ENCODE measurements at regions not wholly inside any gene's neighbourhood (a gene's known extent, or its start where the extent isn't known, plus 50 kb on each side); places are given as distances from the start of the nearest gene placed in this dataset.
"Not testable (repeated sequence)": the region's sequence is repeated elsewhere in the genome, so short reads cannot be mapped to it uniquely, and the experiment has no call there.

DNA sequence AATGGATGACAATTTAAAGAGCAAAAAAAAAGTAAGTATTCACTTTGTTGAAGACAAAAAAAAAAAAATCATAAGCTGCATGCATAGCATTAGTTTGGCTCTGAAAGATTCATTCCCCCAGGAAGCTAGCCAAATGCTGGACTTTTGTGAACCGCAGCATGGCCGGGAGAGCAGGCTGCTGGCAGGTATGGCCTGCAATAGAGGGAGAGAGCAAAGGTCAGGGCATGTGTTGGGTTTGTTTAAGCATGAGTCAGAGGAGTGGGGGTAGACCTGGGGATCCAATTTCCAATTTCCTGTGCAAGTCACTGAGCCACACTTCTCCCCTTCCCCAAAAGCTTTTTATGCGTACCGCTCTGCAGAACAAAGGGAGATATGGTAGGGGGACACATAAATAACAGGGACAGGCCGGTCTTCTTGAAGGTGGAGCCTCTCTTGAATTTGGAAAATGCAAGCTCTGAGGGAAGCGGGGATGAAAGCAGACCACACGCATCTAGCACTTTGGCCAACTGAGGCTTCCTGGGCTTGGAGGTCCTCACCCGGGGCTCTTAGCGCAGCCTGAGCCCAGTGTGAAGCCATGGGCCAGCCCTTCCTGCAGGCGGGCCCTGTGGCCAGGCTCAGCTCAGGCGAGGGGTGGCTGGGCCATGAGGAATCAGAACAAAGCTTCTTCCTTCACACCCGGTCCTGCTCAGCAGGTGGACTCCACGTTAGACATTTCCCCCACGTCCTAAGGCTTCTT is 171.1 kb downstream of the TOMM20 start:
- DNase-seq = peak; percentile 60

DNA sequence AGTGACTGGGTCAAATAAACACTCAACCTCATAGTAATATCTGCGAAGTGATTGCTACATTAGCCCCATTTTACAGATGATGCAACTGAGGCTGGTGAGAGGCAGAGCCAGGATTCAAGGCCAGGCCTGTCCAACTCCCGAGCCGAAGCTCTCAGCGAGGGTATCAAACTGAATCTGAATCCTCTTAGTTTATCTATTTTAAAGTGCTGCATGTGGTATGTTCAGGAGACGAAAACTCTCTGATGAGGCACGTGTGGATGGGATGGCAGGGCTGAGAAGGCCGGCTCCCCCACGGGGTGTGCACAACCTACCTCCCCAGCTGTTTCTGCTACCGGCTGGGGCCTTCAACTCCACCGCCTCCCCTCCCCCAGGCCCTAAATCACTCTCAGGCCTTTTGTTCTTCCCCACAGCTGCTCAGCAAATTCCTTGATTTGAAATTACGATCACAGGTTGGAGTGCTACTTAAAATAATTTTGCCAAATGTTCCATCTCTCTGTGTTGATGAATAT is 171.8 kb downstream of the TOMM20 start:
- DNase-seq = no peak

DNA sequence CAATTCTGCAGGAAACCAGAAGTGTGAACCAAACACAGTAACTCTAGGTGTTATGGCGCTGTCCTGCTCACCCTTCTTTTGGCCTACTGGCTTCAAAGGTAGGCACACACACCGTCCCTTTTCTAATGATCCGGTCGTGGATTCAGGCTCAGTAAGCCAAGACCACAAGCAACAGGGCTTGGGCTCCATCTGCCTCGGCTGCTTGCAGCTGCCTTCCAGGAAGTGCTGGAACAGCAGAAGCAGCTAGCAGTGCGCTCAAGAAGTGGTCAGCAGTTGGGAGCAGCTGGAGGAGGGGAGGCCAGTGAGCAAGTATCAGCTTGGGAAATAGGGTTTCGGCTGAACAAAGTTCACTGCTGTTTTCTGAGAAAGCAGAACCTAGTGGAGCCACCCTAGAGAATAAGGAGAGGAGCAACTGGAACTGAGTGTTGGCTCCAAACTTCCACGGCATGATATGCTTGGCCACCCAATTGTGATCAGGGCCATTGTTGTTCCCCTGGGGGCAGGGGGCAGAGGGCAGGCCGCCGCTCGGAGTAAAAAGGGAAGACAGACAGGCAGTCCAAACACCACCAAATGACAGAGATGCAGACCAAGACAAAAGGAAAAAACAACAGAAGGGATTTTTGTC is 173.4 kb downstream of the TOMM20 start:
- DNase-seq = no peak

DNA sequence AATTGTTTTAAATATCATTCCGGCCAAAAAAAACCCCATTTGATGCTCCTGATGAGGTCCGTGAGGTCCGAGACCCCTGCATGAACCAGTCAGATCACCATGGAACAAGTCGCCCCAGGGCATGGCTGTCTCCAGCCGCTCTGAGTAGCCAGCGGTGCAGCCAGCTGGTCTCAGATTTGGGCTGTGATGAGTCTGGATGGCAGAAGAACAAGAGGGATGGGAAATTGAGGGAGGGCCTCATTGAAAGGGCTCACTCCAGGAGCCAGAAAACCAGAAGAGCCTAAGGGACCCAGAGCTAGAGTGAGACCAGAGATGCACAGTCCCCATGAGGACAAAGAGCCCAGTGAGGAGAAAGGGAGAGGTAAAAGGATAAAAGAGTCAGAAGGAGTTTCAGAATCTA is 174.0 kb downstream of the TOMM20 start:
- DNase-seq = no peak

DNA sequence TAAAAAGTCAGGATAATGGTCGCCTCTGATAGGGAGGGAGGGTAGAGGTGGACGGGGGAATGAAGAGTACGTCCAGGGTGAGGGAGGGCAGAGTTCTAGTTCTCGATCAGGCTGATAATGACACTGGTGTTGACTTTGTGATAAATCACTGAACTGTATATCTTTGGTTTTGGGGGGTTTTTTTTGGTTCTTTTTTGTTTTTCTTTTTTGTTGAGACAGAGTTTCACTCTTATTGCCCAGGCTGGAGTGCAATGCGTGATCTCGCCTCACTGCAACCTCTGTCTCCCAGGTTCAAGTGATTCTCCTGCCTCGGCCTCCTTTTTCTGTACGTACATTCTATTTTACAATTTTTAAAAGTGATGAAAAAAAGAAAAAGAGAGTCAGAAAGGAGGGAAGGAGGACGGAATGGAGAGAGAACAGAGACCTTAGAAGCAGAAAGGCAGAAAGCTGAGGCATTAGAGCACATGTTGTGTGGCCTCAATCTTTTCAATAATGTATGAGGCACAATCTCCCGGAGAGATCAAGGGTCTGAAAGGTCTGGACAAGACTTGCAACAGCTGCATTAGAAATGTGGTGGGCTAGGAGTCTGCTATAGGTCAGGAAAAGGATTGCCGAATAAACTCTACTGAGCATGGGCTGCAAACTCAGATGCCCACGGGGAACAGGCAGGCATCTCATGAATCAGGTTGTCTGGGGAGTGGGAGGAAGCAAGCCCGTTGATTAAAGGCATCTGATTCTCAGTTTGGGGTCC is 174.8 kb downstream of the TOMM20 start:
- no peak for DNase-seq

DNA sequence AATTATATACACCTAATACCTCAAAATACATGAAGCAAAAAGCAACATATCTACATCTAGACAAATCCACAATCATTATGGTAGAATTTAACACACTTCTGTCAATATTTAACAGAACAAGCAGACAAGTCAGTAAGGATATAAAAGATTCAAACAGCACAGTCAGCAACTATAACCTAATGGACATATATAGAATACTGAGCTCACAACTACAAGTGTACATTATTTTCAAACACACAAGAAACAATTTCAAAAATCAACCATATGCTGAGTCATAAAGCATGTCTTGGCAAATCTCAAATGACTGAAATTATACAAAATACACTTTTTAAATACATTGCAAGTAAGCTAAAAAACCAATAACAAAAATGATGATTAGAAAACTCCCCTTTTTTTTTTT is 178.0 kb downstream of the TOMM20 start:
- no peak for DNase-seq

DNA sequence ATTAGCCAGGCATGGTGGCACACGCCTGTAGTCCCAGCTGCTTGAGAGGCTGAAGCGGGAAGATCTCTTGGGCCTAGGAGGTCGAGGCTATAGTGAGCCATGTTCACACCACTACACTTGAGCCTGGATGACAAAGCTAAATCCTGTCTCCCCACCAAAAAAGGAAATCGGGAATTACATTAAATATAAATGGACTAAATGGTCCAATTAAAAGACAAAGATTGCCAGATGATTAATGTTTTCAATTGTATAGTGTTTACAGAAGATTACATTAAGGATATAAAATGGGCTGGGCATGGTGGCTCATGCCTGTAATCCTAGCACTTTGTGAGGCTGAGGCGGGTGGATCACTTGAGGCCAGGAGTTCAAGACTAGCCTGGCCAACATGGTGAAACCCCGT is 179.1 kb downstream of the TOMM20 start:
- DNase-seq = not testable (repeated sequence)

DNA sequence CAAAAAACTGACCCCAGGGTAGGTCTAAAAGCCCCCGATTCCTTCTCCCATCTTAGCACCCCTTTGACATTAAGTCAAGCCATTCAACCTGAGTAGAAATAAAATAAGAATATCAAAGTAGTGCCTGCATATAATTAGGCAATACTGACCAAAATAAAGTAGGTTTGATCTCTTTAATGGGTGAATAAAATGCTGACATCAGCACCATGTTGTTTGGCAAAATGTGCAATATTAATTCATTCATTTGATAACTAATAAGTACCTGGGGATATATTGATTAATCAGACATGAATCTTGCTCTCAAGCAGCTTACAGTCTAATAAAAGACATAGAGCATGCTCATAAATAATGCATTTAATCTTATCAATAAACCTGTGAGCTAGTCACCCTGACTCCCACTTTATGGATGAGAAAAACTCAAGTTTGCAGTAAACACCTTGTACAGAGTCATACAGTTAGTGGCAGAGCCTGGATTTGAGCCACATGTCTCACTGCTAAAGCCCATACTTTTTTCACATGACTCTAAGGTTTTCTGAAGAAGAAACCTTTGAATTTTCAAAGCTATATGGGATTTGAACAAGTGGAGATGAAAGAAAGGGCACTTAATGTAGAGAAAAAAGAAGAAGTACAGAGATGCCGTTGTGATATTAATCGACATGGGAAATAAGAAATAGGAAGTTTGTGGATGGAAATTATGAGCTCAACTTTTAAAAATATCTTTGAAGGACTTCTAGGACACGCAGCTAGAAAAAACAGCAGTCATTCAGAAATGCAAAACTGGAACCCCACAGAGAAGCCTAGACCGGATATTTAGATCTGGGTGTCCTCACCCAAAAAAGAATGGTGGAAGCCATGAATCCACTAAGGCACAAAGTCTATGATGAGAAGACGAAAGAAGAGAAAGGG is 183.9 kb downstream of the TOMM20 start:
- no peak for DNase-seq

DNA sequence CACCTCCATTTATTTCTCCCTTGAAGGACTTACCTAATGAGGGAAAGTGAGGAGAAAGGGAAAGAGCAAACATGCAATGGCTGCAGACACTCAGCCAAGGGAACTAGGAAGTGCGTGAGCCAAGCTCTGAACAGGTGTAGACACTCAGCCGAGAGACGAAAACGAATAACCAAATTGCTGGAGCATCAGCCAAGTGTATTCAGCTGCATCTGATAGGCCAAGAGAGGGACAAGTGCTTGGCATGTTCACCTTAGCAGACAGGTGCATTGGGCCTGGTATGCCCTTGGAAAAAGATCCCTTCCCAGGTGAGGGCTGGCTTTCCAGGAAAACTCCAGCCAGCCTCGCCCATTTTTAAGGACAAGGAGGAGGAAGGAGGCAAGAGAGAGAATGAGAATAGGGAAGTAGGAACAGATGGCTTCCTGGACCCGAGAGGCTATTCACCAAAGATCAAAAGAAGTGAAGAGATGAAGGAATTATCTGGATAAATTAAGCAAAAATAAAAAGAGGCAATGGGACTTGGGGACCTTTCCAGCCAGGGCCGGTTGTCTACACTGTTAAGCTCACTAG is 184.7 kb downstream of the TOMM20 start:
- DNase-seq = no peak

DNA sequence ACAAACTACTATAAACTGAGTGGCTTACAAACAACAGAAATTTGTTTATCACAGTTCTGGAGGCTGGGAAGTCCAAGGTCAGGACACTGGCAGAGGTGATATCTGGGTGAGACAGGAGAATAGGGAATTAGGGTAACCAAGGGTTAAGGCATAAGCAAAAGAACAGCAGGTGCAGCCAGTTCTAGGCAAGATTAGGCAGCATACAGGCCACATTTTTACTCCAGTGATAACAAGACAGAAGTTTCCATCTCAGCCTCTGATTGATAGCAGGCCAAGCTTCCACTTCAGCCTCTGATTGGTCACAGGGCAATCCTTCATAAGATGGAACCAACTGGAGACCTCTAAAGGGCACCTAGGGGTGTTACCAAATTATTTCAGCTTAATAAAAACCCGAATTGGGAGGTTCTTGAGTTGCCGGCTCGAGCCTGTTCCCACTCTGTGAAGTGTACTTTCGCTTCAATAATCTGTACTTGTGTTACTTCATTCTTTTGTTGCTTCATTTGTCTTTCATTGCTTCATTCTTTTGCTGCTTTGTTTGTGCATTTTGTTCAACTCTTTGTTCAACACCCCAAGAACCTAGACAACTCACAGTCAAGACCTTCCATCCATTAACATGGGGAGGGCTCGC is 185.6 kb downstream of the TOMM20 start:
- DNase-seq = no peak

DNA sequence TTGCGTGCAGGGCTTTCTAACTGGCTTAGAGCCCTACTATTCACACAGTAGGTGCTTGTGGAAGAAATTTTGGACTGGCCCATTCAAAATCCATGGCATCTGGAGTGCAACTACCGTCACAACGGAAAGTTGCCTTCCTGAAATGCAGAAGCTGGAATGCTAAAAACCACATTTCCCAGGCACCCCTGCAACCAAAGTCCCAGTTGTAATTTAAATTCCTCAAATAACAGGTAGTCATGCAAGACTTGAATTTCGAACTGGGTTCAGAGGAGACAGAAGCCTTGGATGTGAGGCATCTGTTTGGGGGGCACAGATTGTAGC is 186.7 kb downstream of the TOMM20 start:
- no peak for DNase-seq

DNA sequence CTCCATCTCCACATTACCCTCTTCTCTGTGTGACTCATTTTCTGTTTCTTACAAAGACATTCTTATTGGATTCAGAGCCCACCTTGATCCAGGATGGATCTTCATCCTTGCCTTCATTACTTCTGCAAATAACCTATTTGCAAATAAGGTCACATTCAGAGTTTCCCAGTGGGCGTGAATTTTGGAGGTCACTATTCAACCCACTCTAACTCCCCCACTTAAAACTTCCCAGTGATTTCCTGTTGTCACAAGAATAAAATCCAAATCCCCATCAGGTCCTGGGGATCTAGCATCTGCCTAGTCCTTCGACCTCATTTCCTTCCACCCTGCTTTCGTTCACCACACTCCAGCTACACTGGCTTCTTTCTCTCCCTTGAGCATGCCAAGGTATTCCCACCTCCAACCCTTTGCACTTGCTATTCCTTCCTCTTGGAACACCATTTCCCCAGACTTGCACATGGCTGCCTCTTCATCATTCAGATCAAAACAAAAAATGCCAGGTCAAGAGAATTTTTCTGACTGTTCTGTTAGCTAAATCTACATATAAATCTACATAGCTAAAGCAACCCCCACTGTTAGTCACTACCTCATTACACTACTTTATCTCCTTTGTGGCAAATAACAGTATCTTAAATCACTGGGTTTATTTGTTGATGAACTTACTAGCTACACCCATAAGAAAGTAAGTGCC is 187.2 kb downstream of the TOMM20 start:
- no peak for DNase-seq

DNA sequence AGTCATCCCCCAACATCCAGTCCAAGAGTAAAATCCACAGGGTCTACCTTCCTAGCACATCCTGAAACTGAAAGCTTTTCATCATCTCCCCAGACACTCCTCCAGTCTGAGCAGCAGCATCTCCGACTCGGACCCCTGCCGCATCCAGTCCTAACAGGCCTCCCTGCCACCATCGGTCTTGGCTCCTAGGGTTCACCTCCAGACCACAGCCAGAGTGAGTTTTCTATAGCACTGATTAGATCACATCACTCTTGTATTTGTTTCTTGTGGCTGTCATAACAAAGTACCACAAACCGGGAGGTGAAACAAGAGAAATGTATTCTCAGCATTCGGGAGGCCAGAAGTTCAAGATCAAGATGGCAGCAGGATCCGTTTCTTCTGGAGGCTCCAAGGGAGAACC is 187.8 kb downstream of the TOMM20 start:
- no peak for DNase-seq

DNA sequence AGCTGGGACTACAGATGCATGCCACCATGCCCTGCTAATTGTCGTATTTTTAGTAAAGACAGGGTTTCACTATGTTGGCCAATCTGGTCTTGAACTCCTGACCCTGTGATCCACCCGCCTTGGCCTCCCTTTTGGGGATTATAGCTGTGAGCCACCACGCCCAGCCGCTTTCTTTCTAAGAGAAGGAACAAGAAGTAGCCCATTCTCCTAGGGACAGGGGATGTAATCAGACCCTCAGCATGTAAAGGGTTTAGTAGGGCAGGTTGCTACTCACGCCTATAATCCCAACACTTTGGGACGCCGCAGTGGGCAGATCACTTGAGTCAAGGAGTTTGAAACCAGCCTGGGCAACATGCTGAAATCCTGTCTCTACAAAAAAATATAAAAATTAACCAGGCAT is 189.7 kb downstream of the TOMM20 start:
- no peak for DNase-seq

DNA sequence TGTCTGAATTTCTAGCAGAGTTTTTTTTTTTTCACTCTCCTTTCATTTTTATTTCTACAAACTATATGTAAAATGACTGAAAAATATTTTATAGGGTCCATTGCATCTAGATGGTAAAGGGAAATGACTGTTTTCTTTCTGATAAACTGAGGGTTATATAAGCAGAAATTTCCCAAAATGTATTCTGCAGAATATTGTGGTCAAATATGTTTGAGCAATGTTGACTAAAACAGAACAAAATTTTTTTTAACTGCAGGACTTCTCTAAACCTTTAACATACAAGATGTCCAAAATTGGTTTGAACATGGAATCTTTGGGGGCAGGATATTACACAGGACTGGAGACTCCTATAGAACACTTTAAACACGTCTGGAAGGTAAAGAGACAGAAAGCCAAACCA is 190.5 kb downstream of the TOMM20 start:
- DNase-seq = no peak

DNA sequence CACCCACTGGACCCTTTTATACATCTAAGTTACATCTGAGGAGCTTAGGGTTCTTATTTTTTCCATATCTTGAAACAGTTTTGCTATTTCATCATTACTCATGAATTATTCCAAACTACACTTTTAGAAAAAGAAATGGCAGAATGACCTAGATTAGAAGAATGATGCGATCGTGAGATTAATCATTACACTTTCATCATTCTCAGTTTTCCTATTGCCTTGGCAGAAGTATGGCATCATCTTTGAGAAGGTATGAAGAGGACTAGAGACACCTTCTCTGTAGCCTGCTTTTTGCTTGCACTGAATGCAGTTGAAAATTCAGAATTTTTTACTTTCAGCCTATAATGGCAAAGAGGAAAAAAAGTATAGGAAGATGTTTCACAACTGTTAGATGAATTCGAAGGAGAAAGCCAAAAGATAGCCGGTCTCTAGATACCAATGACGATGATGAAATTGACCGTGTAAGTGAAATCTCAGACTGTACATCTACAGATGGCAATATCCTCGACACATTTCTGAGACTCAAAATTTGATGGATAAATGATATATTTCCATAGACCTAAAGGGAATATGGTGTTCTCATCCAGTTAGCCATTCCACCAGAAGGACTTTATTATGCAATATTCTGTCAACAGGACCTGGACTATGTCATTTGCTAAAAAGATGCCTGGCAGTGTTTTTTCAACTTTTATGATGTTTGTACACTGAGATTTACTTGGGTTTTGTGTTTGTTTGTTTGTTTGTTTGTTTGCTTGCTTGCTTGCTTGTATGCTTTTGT is 191.8 kb downstream of the TOMM20 start:
- no peak for DNase-seq

DNA sequence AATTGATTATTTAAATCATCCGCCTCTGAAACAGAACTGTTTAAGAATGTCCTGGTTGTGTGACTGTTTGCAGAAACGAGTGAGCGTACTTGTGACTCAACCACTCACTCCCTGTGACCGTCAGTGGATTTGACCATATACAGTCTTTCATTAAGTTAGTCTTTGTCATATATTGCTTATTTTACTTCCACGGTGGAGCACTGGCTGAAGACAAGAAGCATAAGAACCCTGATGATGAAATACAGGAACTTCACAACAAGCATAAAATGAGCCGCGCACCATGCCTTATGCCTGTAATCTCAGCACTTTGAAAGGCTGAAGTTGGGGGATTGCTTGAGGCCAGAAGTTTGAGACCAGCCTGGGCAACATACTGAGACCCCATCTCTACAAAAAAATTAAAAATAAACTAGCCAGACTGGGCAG is 194.0 kb downstream of the TOMM20 start:
- no peak for DNase-seq

DNA sequence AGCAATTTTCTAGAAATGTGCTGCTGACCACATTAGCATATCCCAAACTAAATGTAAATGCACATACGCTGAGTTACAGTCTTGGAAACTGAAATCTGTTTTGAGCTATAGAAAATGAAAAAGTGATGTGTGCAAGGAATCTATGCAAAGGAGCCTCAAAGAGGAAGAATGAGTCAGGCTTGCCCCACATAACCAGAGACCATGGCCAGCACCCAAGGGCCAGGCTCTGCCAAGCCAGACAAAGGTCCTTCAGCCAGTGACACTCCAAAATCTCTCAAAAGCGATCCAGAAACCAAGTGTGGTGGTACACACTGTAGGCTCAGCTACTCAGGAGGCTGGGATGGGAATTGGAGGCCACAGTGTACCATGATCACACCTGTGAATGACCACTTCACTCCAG is 195.2 kb downstream of the TOMM20 start:
- no peak for DNase-seq

DNA sequence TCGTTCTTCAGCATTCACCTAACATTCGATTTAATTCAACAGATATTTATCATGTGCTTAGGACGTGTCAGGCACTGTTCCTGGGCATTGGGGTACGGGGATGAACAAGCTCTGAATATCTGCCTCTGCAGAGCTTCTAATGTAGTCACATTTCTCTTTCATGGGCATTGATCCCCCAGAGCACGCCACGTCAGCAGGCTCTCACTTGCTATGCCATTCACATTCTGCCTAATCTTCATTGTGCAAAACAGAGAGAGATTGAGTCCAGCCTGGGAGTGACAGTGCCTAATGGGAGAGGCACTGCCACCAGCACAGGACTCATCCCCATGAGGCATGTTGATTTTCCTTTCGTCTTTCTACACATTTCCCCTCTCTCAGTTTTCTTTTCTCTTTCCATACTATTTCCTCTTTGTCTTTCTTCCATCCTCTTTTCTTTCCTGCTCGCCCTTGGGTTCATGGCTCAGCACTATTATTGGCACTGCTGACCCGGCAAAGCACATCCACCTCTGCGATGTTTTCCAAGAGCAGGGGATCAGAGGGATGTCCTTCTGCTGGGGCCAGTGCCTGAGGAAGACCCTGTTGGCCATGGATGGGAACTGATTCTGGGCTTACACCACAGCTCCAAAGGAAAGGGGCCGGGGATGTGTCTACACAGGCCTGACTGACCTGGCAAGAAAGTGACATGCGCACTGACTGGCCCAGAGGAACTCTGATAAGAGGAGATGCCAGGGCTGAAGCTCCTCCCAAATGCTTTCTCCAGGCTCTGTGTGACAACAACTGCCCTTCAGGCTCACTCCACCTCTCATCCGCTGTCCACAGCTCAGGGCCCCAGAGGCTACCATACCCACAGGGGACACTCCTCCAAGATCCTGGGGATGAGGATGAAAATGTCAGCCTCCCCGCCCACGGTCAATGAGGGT is 195.9 kb downstream of the TOMM20 start:
- no peak for DNase-seq

DNA sequence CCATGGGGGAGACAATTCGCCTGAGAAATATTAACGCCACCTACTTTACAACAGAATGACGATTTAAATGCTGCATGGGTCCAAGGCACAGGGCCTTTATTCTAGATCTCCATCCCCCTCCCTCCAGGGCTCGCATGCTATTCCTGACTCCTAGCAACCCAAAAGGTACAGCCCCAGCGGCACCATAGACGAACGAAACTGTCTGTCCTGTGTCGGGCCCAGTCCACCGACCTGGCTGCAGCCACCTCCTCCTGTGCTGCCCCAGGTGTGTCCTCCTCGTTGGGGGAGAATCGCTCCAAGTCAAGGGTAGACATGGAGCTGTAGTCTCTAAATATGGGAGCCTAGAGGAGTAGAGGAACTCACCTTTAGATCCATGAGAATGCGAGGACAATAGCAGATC is 196.5 kb downstream of the TOMM20 start:
- DNase-seq = no peak

Data from kidney glomerular epithelial cell (primary cell).